Trophoblast cell (in vitro differentiated cells and primary cell): ENCODE measurements at regions not wholly inside any gene's neighbourhood (a gene's known extent, or its start where the extent isn't known, plus 50 kb on each side); places are given as distances from the start of the nearest gene placed in this dataset.
"Not testable (repeated sequence)": the region's sequence is repeated elsewhere in the genome, so short reads cannot be mapped to it uniquely, and the experiment has no call there.

ENCODE experiments used
- DNase-seq, 2 donors: peaks; one replicate each; pipeline ENCODE4 v3.0.0-alpha.2; 2016
- H2AFZ ChIP-seq: 2 replicates; pipeline ENCODE4 v1.6.1; 2013; ENCODE audit warnings: low read length, moderate library complexity, mild to moderate bottlenecking; ENCODE audit not compliant: insufficient read depth, poor library complexity
- H2AK5ac ChIP-seq: 2 replicates; pipeline ENCODE4 v1.6.1; 2013; ENCODE audit warnings: mild to moderate bottlenecking, low read length
- H2BK120ac ChIP-seq: 2 replicates; pipeline ENCODE4 v1.6.1; 2013; ENCODE audit warnings: low read length, mild to moderate bottlenecking, moderate library complexity; ENCODE audit not compliant: insufficient read depth, poor library complexity
- H2BK12ac ChIP-seq: 2 replicates; pipeline ENCODE4 v1.6.1; 2013; ENCODE audit warnings: mild to moderate bottlenecking, low read length, moderate library complexity
- H2BK5ac ChIP-seq: 2 replicates; pipeline ENCODE4 v1.6.1; 2013; ENCODE audit warnings: low read length, low read depth, moderate library complexity, mild to moderate bottlenecking; ENCODE audit not compliant: poor library complexity
- H3K14ac ChIP-seq: 2 replicates; pipeline ENCODE4 v1.6.1; 2013; ENCODE audit warnings: mild to moderate bottlenecking, low read length
- H3K18ac ChIP-seq: 2 replicates; pipeline ENCODE4 v1.6.1; 2013; ENCODE audit warnings: mild to moderate bottlenecking, low read length
- H3K23ac ChIP-seq: 2 replicates; pipeline ENCODE4 v1.6.1; 2013; ENCODE audit warnings: low read length
- H3K27ac ChIP-seq: 2 replicates; pipeline ENCODE4 v1.5.1; 2013; ENCODE audit warnings: low read depth, mild to moderate bottlenecking, inconsistent platforms, low read length, moderate library complexity
- H3K27me3 ChIP-seq: 2 replicates; pipeline ENCODE4 v1.6.1; 2013; ENCODE audit warnings: inconsistent platforms, mild to moderate bottlenecking, low read length, moderate library complexity; ENCODE audit not compliant: insufficient read depth
- H3K36me3 ChIP-seq, 2 experiments: 1 replicate in 1 of 2; 2 replicates in 1 of 2; pipeline ENCODE4 v1.6.1; 2013; ENCODE audit warnings: low read length in 2 of 2, mild to moderate bottlenecking in 2 of 2, moderate library complexity in 1 of 2; ENCODE audit not compliant: insufficient read depth in 2 of 2, control insufficient read depth in 1 of 2
- H3K4ac ChIP-seq: 2 replicates; pipeline ENCODE4 v1.6.1; 2013; ENCODE audit warnings: low read depth, mild to moderate bottlenecking, low read length, moderate library complexity
- H3K4me1 ChIP-seq, 2 experiments: 1 replicate in 1 of 2; 2 replicates in 1 of 2; pipeline ENCODE4 v1.6.1; 2013; ENCODE audit warnings: low read length in 2 of 2, mild to moderate bottlenecking in 2 of 2, moderate library complexity in 1 of 2; ENCODE audit not compliant: insufficient read depth in 2 of 2, control insufficient read depth in 1 of 2
- H3K4me2 ChIP-seq: 2 replicates; pipeline ENCODE4 v1.6.1; 2013; ENCODE audit warnings: inconsistent platforms, mild to moderate bottlenecking, low read length, moderate library complexity
- H3K4me3 ChIP-seq: 2 replicates; pipeline ENCODE4 v1.5.1; 2013; ENCODE audit warnings: mild to moderate bottlenecking, low read depth, low read length, inconsistent platforms
- H3K79me1 ChIP-seq: one replicate; pipeline ENCODE4 v1.6.1; 2013; ENCODE audit warnings: low read length
- H3K79me2 ChIP-seq: 2 replicates; pipeline ENCODE4 v1.6.1; 2013; ENCODE audit warnings: low read length, mild to moderate bottlenecking; ENCODE audit not compliant: control insufficient read depth, insufficient read depth, poor library complexity
- H3K9ac ChIP-seq: 2 replicates; pipeline ENCODE4 v1.6.1; 2013; ENCODE audit warnings: mild to moderate bottlenecking, low read length
- H3K9me3 ChIP-seq: 2 replicates; pipeline ENCODE4 v1.6.1; 2013; ENCODE audit warnings: low read depth, mild to moderate bottlenecking, control low read depth, inconsistent platforms, low read length; ENCODE audit not compliant: insufficient read depth
- H4K12ac ChIP-seq: 2 replicates; pipeline ENCODE4 v1.6.1; 2013; ENCODE audit warnings: low read depth, mild to moderate bottlenecking, low read length, moderate library complexity
- H4K8ac ChIP-seq: 2 replicates; pipeline ENCODE4 v1.6.1; 2013; ENCODE audit warnings: low read depth, mild to moderate bottlenecking, low read length, moderate library complexity
- H4K91ac ChIP-seq: one replicate; pipeline ENCODE4 v1.6.1; 2013; ENCODE audit warnings: low read depth, mild to moderate bottlenecking, low read length, moderate library complexity
- WGBS: extraction: QIAGEN DNeasy Blood & Tissue Kit; methylation state at CpG from one replicate; pipeline ENCODE4 v1.1.7; 2013; ENCODE audit warnings: missing lambda C conversion rate; ENCODE audit not compliant: insufficient read length, insufficient coverage; ENCODE audit errors: extremely low coverage; 5-methylcytosine and 5-hydroxymethylcytosine counted together

DNA sequence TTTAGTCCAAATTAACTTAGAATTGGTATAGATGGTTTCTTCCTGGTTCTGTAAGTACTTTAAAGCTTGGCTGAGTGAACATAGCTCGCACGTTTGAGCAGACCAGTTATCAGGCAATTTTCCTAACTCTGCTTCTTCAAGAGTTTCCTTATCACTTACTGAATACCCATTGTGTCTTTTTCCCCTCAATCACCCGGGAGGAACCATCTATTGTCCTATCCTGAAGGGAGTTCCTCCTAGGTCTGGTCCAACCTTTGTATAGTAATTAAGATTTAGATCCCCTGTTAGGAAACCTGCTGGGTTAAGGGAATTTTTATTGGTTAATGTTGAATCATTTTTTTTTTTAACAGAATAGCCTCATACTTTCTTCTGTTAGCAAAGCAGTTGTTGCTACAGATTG is 1215.0 kb upstream of the ATXN8OS start:
- H3K9me3 ChIP-seq, H3K9ac ChIP-seq, H2AFZ ChIP-seq, H3K4ac ChIP-seq, H4K8ac ChIP-seq, H3K36me3 ChIP-seq, H3K4me2 ChIP-seq, H3K23ac ChIP-seq, DNase-seq, H4K12ac ChIP-seq, H4K91ac ChIP-seq, H3K27me3 ChIP-seq, H3K18ac ChIP-seq, H2BK12ac ChIP-seq, H3K4me3 ChIP-seq, H3K4me1 ChIP-seq, H3K79me2 ChIP-seq, H2AK5ac ChIP-seq: not testable (repeated sequence)
- Histone ChIP-seq H2BK120ac (peak overlapping the region; percentile 88), H3K27ac (peak overlapping the region; percentile 95), H3K79me1 (peaks cover 16% of the 10 kb centered on the region), H2BK5ac (peak overlapping the region; percentile 89), H3K14ac (peak overlapping the region; percentile 61)
- no CpG with 5 or more reads among the region's 3 CpGs for WGBS

DNA sequence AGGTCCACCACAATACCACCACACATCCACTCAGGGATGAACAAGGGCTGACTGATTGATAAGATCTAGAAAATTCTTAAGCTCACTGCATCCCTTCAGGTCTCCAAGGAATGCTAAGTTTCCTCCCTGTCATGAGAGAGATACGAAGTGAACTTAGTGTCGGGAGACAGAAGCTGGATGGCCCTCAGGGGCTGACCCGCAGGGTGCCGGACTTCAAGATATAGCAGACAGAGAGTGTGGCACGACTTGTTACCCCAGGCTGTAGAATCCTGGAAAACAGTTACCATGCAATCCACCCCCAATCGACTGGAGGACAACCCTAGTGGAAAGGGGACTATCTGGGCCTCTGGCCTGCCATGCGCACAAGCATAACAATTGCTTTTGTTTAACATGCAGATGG is 1217.5 kb upstream of the ATXN8OS start:
- H3K23ac ChIP-seq, H2BK12ac ChIP-seq, H2BK5ac ChIP-seq, H3K79me2 ChIP-seq, H3K4me2 ChIP-seq, H3K27me3 ChIP-seq, H3K4ac ChIP-seq, H3K4me1 ChIP-seq, H3K4me3 ChIP-seq, H3K18ac ChIP-seq, H3K9me3 ChIP-seq, H2AFZ ChIP-seq, H4K8ac ChIP-seq, H3K14ac ChIP-seq, H2AK5ac ChIP-seq, H3K36me3 ChIP-seq, H3K9ac ChIP-seq, H4K12ac ChIP-seq: not testable (repeated sequence)
- WGBS: no CpG with 5 or more reads among the region's 7 CpGs
- H3K79me1 ChIP-seq: peaks cover 15% of the 10 kb centered on the region
- peak overlapping the region; percentile 38 for H4K91ac ChIP-seq
- DNase-seq: peak; percentile 81 to 85
- peak overlapping the region; percentile 68 for H3K27ac ChIP-seq
- peak overlapping the region; percentile 30 for H2BK120ac ChIP-seq

DNA sequence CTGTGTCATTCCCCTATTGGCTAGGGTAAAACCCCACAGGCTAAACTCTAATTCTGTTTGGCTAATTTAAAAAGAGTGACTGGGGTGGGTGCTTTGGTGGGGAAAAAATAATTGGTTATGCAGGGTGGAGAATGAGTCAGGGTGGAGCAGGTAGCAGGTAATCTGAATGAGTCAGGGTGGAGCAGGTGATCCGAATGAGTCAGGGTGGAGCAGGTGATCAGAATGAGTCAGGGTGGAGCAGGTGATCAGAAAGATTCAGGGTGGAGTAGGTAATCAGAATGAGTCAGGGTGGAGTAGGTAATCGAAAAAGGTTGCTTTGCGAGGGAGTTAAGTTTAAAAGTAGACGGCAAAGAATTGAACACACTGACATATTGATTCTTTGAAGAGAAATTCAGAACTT is 1218.8 kb upstream of the ATXN8OS start:
- Histone ChIP-seq H3K14ac (no peak overlapping the region), H4K8ac (peak overlapping the region; percentile 11), H3K9me3 (peaks cover 1% of the 10 kb centered on the region), H3K79me1 (peaks cover 15% of the 10 kb centered on the region), H2BK12ac (no peak overlapping the region), H3K27ac (no peak overlapping the region), H4K12ac (no peak overlapping the region), H3K4me1 (peaks cover 0 to 2% of the 10 kb centered on the region in 2 experiments), H4K91ac (peak overlapping the region; percentile 78), H3K18ac (no peak overlapping the region), H3K4me2 (no peak overlapping the region), H3K79me2 (no peaks in the 10 kb centered on the region), H2BK120ac (peak overlapping the region; percentile 83), H3K36me3 (no peaks in the 10 kb centered on the region), H2AFZ (no peak overlapping the region), H3K4ac (no peak overlapping the region), H3K23ac (no peak overlapping the region), H2AK5ac (peak overlapping the region; percentile 69), H3K9ac (no peak overlapping the region), H2BK5ac (peak overlapping the region; percentile 56), H3K27me3 (no peaks in the 10 kb centered on the region), H3K4me3 (no peak overlapping the region)
- DNase-seq: peak; percentile 29 to 55
- no CpG with 5 or more reads among the region's 4 CpGs for WGBS

DNA sequence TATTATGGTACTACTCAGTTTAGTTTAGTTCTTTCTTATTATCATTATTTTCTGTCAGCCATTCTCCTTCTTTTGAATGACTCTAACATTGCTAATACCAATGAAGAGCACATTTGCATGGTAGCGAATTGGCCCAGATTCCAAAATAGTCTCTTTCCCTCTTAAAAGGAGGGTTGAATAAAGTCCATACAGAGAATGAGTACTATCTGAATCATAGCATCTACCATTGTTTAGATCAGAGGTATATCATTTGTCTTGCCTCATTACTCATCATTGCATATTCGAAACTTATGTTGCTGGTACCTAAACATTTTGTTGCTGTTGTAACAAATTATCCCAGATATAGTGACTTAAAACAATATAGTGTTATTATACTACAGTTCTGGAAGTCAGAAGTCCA is 1235.3 kb upstream of the ATXN8OS start:
- WGBS: no CpG with 5 or more reads among the region's 2 CpGs
- no peaks in the 10 kb centered on the region for H3K79me1 ChIP-seq
- no peaks in the 10 kb centered on the region for H3K4me1 ChIP-seq
- H4K8ac ChIP-seq: no peak overlapping the region
- H3K27ac ChIP-seq: no peak overlapping the region
- no peak overlapping the region for H4K91ac ChIP-seq
- no peak overlapping the region for H3K4me3 ChIP-seq
- no peak overlapping the region for H2AFZ ChIP-seq
- H3K36me3 ChIP-seq: no peaks in the 10 kb centered on the region
- no peak overlapping the region for H3K18ac ChIP-seq
- H4K12ac ChIP-seq: no peak overlapping the region
- no peak overlapping the region for H2AK5ac ChIP-seq
- no peaks in the 10 kb centered on the region for H3K27me3 ChIP-seq
- H3K14ac ChIP-seq: no peak overlapping the region
- no peak overlapping the region for H3K23ac ChIP-seq
- H3K4ac ChIP-seq: no peak overlapping the region
- H3K9me3 ChIP-seq: no peaks in the 10 kb centered on the region
- no peak overlapping the region for H2BK12ac ChIP-seq
- DNase-seq: no peak
- H3K4me2 ChIP-seq: no peak overlapping the region
- no peak overlapping the region for H2BK5ac ChIP-seq
- no peak overlapping the region for H2BK120ac ChIP-seq
- H3K79me2 ChIP-seq: no peaks in the 10 kb centered on the region
- H3K9ac ChIP-seq: no peak overlapping the region
